ENCODE measurements at regions not wholly inside any gene's neighbourhood (a gene's known extent, or its start where the extent isn't known, plus 50 kb on each side); places are given as distances from the start of the nearest gene placed in this dataset.

DNA sequence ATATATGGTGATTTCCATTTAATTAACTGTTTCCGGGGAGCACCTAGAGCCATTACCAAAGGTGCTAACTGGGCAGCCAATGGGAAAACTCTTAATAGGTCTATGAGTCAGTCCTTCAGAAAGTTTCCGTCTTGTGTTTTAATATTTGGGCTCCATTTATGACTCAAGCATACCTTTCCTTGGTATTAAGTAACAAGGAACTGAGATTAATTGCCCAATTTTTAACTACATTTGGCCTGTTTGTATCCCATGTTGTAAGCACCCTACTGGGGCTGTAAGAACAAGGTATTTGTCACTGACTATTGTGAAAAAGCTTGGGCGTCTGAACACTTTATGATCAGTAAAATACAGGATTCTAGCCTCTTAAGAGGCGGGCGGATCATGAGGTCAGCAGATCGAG lies 62.8 kb upstream of the FOXN3 start:
- Histone ChIP-seq H4K20me1 (ENCODE audit: control insufficient read depth, insufficient read depth, low read depth, low read length) (no peaks in the 10 kb centered on the region), H3F3A (ENCODE audit: control insufficient read depth, insufficient read depth) (no peaks in the 10 kb centered on the region), H3K4me3 (ENCODE audit: low read length) (no peak overlapping the region), H3K27me3 (ENCODE audit: control insufficient read depth, low read length) (no peaks in the 10 kb centered on the region), H3K9me3 (ENCODE audit: control insufficient read depth, insufficient read depth, low read length) (no peaks in the 10 kb centered on the region), H3K9me2 (replicated peaks; ENCODE audit: control insufficient read depth, low read length) (no peaks in the 10 kb centered on the region), H3K4me1 (ENCODE audit: control insufficient read depth, low read length) (no peaks in the 10 kb centered on the region), H3K27ac (ENCODE audit: low read depth, low read length) (no peak overlapping the region), H3K79me2 (ENCODE audit: control insufficient read depth, low read length) (no peaks in the 10 kb centered on the region), H3K4me2 (ENCODE audit: low read length) (no peak overlapping the region), H3K36me3 (ENCODE audit: control insufficient read depth, low read length) (no peaks in the 10 kb centered on the region)
- TF ChIP-seq, protein P1, sequence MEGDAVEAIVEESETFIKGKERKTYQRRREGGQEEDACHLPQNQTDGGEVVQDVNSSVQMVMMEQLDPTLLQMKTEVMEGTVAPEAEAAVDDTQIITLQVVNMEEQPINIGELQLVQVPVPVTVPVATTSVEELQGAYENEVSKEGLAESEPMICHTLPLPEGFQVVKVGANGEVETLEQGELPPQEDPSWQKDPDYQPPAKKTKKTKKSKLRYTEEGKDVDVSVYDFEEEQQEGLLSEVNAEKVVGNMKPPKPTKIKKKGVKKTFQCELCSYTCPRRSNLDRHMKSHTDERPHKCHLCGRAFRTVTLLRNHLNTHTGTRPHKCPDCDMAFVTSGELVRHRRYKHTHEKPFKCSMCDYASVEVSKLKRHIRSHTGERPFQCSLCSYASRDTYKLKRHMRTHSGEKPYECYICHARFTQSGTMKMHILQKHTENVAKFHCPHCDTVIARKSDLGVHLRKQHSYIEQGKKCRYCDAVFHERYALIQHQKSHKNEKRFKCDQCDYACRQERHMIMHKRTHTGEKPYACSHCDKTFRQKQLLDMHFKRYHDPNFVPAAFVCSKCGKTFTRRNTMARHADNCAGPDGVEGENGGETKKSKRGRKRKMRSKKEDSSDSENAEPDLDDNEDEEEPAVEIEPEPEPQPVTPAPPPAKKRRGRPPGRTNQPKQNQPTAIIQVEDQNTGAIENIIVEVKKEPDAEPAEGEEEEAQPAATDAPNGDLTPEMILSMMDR (IDR thresholded peaks at IDR 0.05; ENCODE audit: low read depth, low read length, poor library complexity, severe bottlenecking), result no peak
- TF ChIP-seq EZH2phosphoT487 (IDR thresholded peaks at IDR 0.05; ENCODE audit: borderline replicate concordance, low read length), result no peak

DNA sequence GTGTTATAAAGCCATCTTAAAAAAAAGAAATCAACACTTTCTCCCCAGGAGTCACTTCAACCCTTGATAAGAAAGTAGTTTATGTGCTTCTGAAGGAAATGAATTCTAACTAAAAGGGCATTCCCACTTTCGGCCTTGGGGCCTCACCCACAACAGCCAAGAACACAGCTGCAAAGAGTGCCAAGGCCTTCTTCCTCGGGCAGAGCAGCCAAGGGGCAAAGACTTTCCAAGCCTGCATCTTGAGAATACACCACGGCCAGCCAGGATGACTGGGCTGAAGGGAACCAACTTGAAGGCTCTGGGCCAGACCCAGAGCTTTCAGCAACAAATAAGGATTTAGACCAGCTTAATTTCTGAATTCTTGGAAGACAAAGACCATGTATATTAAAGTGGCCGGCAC lies 60.4 kb upstream of the FOXN3 start:
- Histone ChIP-seq H3K27me3 (ENCODE audit: control insufficient read depth, low read length) (no peaks in the 10 kb centered on the region), H3K9me3 (ENCODE audit: control insufficient read depth, insufficient read depth, low read length) (no peaks in the 10 kb centered on the region), H3K4me1 (ENCODE audit: control insufficient read depth, low read length) (no peaks in the 10 kb centered on the region), H3K4me3 (ENCODE audit: low read length) (no peak overlapping the region), H3K27ac (ENCODE audit: low read depth, low read length) (no peak overlapping the region), H3K79me2 (ENCODE audit: control insufficient read depth, low read length) (no peaks in the 10 kb centered on the region), H3K4me2 (ENCODE audit: low read length) (no peak overlapping the region), H3K9me2 (replicated peaks; ENCODE audit: control insufficient read depth, low read length) (no peaks in the 10 kb centered on the region), H3K36me3 (ENCODE audit: control insufficient read depth, low read length) (no peaks in the 10 kb centered on the region), H4K20me1 (ENCODE audit: control insufficient read depth, insufficient read depth, low read depth, low read length) (no peaks in the 10 kb centered on the region), H3F3A (ENCODE audit: control insufficient read depth, insufficient read depth) (no peaks in the 10 kb centered on the region)
- no peak for TF ChIP-seq EZH2phosphoT487 (IDR thresholded peaks at IDR 0.05; ENCODE audit: borderline replicate concordance, low read length)
- TF ChIP-seq, protein P1 (IDR thresholded peaks at IDR 0.05; ENCODE audit: low read depth, low read length, poor library complexity, severe bottlenecking), result no peak

DNA sequence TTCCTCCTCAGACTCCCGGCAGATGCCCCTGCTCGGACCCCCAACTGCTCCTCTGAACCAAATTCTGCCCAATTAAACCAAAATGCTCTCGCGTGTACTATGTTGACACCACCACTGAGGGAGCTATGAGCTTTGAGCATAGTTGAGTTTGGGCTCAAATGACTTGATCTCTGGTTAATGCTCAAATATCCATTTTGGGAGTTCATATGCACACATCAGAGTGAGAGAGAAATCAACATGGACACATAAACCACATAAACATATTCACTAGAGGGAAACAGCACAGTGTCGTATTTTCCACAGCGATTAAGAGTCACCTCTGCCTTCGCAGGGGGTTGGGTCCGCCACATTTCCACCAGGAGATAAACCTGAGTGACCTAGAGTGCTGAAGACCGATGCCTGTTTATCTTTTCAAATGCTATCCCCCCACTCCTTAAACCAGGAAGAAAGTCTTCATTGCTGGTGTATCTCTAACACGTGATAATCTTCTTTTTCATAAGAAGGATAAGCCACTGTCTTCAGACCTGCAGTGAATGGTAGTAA lies 59.4 kb upstream of the FOXN3 start:
- H3K9me2 ChIP-seq (replicated peaks; ENCODE audit: control insufficient read depth, low read length), result no peaks in the 10 kb centered on the region
- H3K9me3 ChIP-seq (ENCODE audit: control insufficient read depth, insufficient read depth, low read length), result no peaks in the 10 kb centered on the region
- H3K36me3 ChIP-seq (ENCODE audit: control insufficient read depth, low read length), result no peaks in the 10 kb centered on the region
- no peaks in the 10 kb centered on the region for H4K20me1 ChIP-seq (ENCODE audit: control insufficient read depth, insufficient read depth, low read depth, low read length)
- H3F3A ChIP-seq (ENCODE audit: control insufficient read depth, insufficient read depth), result no peaks in the 10 kb centered on the region
- H3K27me3 ChIP-seq (ENCODE audit: control insufficient read depth, low read length), result no peaks in the 10 kb centered on the region
- no peak overlapping the region for H3K4me2 ChIP-seq (ENCODE audit: low read length)
- no peak overlapping the region for H3K4me3 ChIP-seq (ENCODE audit: low read length)
- peaks cover 4% of the 10 kb centered on the region for H3K4me1 ChIP-seq (ENCODE audit: control insufficient read depth, low read length)
- no peaks in the 10 kb centered on the region for H3K79me2 ChIP-seq (ENCODE audit: control insufficient read depth, low read length)
- TF ChIP-seq, protein P1 (IDR thresholded peaks at IDR 0.05; ENCODE audit: low read depth, low read length, poor library complexity, severe bottlenecking), result no peak
- TF ChIP-seq EZH2phosphoT487 (IDR thresholded peaks at IDR 0.05; ENCODE audit: borderline replicate concordance, low read length), result no peak
- H3K27ac ChIP-seq (ENCODE audit: low read depth, low read length), result no peak overlapping the region

Measured in DOHH2 (cell line).